ENCODE measurements at regions not wholly inside any gene's neighbourhood (a gene's known extent, or its start where the extent isn't known, plus 50 kb on each side); places are given as distances from the start of the nearest gene placed in this dataset.

- Histone ChIP-seq H3K36me3 (no peaks in the 10 kb centered on the region), H3K4me3 (no peak overlapping the region), H3K9me3 (no peaks in the 10 kb centered on the region), H3K27me3 (no peaks in the 10 kb centered on the region), H3K4me1 (no peaks in the 10 kb centered on the region), H3K27ac (no peak overlapping the region)
- no peak for TF ChIP-seq EP300 (IDR thresholded peaks at IDR 0.05)
- no peak for TF ChIP-seq POLR2A (IDR thresholded peaks at IDR 0.05)
- TF ChIP-seq CTCF (IDR thresholded peaks at IDR 0.05), result no peak
- no peak for DNase-seq (ENCODE audit: low spot score in 2 of 2)
- WGBS, 2 donors, result 59 to 63% methylated on average over 1 of the region's 1 CpG
Measured at GRCh38 chr4:83785891-83786290, 250.0 kb downstream of the GPAT3 start.

- H3K4me3 ChIP-seq, result no peak overlapping the region
- TF ChIP-seq CTCF (IDR thresholded peaks at IDR 0.05) (no peak), EP300 (IDR thresholded peaks at IDR 0.05) (no peak), POLR2A (IDR thresholded peaks at IDR 0.05) (no peak)
- no peaks in the 10 kb centered on the region for H3K9me3 ChIP-seq
- no peaks in the 10 kb centered on the region for H3K4me1 ChIP-seq
- no peak for DNase-seq (ENCODE audit: low spot score in 2 of 2)
- H3K36me3 ChIP-seq, result no peaks in the 10 kb centered on the region
- H3K27me3 ChIP-seq, result no peaks in the 10 kb centered on the region
- 79 to 82% methylated on average over 1 of the region's 1 CpG for WGBS, 2 donors
- H3K27ac ChIP-seq, result no peak overlapping the region
Measured at GRCh38 chr4:83783215-83783614, 247.3 kb downstream of the GPAT3 start.

- 85% methylated on average over 6 of the region's 6 CpGs for WGBS, 2 donors
- TF ChIP-seq CTCF (IDR thresholded peaks at IDR 0.05) (no peak), POLR2A (IDR thresholded peaks at IDR 0.05) (no peak), EP300 (IDR thresholded peaks at IDR 0.05) (no peak)
- H3K27me3 ChIP-seq, result no peaks in the 10 kb centered on the region
Measured at GRCh38 chr4:83782591-83782990, 246.7 kb downstream of the GPAT3 start.

GRCh38 chr4:83781434-83781833 lies 245.5 kb downstream of the GPAT3 start:
- TF ChIP-seq EP300 (IDR thresholded peaks at IDR 0.05) (no peak), POLR2A (IDR thresholded peaks at IDR 0.05) (no peak), CTCF (IDR thresholded peaks at IDR 0.05) (no peak)
- no peak for DNase-seq (ENCODE audit: low spot score in 2 of 2)
- no peaks in the 10 kb centered on the region for H3K9me3 ChIP-seq
- H3K4me1 ChIP-seq, result no peaks in the 10 kb centered on the region
- H3K27ac ChIP-seq, result no peak overlapping the region
- H3K27me3 ChIP-seq, result no peaks in the 10 kb centered on the region
- no peaks in the 10 kb centered on the region for H3K36me3 ChIP-seq
- H3K4me3 ChIP-seq, result no peak overlapping the region
- WGBS, 2 donors, result 70 to 79% methylated on average over 1 of the region's 1 CpG

More at GRCh38 chr4:83782591-83782990, 246.7 kb downstream of the GPAT3 start:
- H3K4me3 ChIP-seq, result no peak overlapping the region
- no peak overlapping the region for H3K27ac ChIP-seq
- no peaks in the 10 kb centered on the region for H3K9me3 ChIP-seq
- no peaks in the 10 kb centered on the region for H3K36me3 ChIP-seq
- no peaks in the 10 kb centered on the region for H3K4me1 ChIP-seq
- DNase-seq (ENCODE audit: low spot score in 2 of 2), result no peak

- WGBS, 2 donors, result 84 to 86% methylated on average over 4 of the region's 4 CpGs
- Histone ChIP-seq H3K27ac (no peak overlapping the region), H3K4me1 (no peaks in the 10 kb centered on the region), H3K9me3 (no peaks in the 10 kb centered on the region), H3K27me3 (no peaks in the 10 kb centered on the region), H3K36me3 (no peaks in the 10 kb centered on the region), H3K4me3 (no peak overlapping the region)
- DNase-seq (ENCODE audit: low spot score in 2 of 2), result no peak
- TF ChIP-seq CTCF (IDR thresholded peaks at IDR 0.05) (no peak), EP300 (IDR thresholded peaks at IDR 0.05) (no peak), POLR2A (IDR thresholded peaks at IDR 0.05) (no peak)
Measured at GRCh38 chr4:83780053-83780733, 244.3 kb downstream of the GPAT3 start.

Data from tibial nerve (tissue), 4 donors.